Karpas-422 (cell line): ENCODE measurements at regions not wholly inside any gene's neighbourhood (a gene's known extent, or its start where the extent isn't known, plus 50 kb on each side); places are given as distances from the start of the nearest gene placed in this dataset.

Experiments
- DNase-seq: peaks from one replicate; pipeline ENCODE4 v3.0.0-alpha.2; 2015
- H2AFZ ChIP-seq: fragments of 200-600 bp; sonication (generic); 2 replicates; pipeline ENCODE4 v1.6.1; 2014; ENCODE audit warnings: antibody characterized with exemption, low read length, mixed read lengths
- H3K27ac ChIP-seq: fragments of 200-600 bp; sonication (generic); 2 replicates; pipeline ENCODE4 v1.5.1; 2014; ENCODE audit warnings: mild to moderate bottlenecking, low read length, moderate library complexity
- H3K27me3 ChIP-seq: fragments of 200-600 bp; sonication (generic); 2 replicates; pipeline ENCODE4 v1.6.1; 2014; ENCODE audit warnings: low read length, mixed read lengths
- H3K36me3 ChIP-seq: fragments of 200-600 bp; sonication (generic); 2 replicates; pipeline ENCODE4 v1.6.1; 2014; ENCODE audit warnings: low read length, mixed read lengths; ENCODE audit not compliant: insufficient read depth
- H3K4me1 ChIP-seq: fragments of 200-600 bp; sonication (generic); 2 replicates; pipeline ENCODE4 v1.6.1; 2014; ENCODE audit warnings: mild to moderate bottlenecking, low read length, mixed read lengths
- H3K4me2 ChIP-seq: fragments of 200-600 bp; sonication (generic); 2 replicates; pipeline ENCODE4 v1.6.1; 2014; ENCODE audit warnings: low read length, low read depth, mild to moderate bottlenecking; ENCODE audit not compliant: poor library complexity, severe bottlenecking
- H3K4me3 ChIP-seq: fragments of 200-600 bp; sonication (generic); 2 replicates; pipeline ENCODE4 v1.5.1; 2014; ENCODE audit warnings: mild to moderate bottlenecking, antibody characterized with exemption, low read length, mixed read lengths
- H3K79me2 ChIP-seq: fragments of 200-600 bp; sonication (generic); 2 replicates; pipeline ENCODE4 v1.6.1; 2014; ENCODE audit warnings: mild to moderate bottlenecking, low read length, mixed read lengths
- H3K9ac ChIP-seq: fragments of 200-600 bp; sonication (generic); 2 replicates; pipeline ENCODE4 v1.6.0; 2014; ENCODE audit warnings: low read length
- H3K9me2 ChIP-seq: fragments of 200-600 bp; sonication (generic), shearing (Covaris generic); replicated peaks from 2 replicates; pipeline ENCODE4 v1.6.0; 2014; ENCODE audit warnings: mild to moderate bottlenecking, low read length, moderate library complexity; ENCODE audit not compliant: insufficient read depth
- H3K9me3 ChIP-seq: fragments of 300-700, 200-600 bp; sonication (generic); 2 replicates; pipeline ENCODE4 v1.6.1; 2014; ENCODE audit warnings: low read length, mixed read lengths
- H4K20me1 ChIP-seq: fragments of 200-600 bp; sonication (generic); 2 replicates; pipeline ENCODE4 v1.6.1; 2014; ENCODE audit warnings: mild to moderate bottlenecking, antibody characterized with exemption, low read length, low read depth; ENCODE audit not compliant: insufficient read depth

DNA sequence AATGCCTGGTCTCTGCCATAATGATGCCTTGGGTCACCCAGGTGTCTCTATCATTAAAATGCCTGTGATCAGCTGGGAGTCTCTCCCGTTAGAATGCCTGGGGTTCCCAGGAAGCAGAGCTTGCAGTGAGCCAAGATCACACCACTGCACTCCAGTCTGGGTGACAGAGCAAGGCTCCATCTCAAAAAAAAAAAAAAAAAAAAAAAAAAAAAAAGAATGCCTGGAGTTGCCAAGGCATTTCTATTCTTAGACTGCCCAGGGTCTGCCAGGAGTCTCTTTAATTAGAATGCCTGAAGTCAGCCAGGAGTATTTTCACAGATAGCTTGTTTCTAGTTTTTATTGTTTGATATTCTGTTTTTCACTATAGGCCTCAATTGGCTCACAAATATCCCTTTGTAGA lies 1552.5 kb downstream of the UQCRFS1 start:
- Histone ChIP-seq H2AFZ (no peak overlapping the region), H3K9me2 (no peaks in the 10 kb centered on the region), H3K27ac (no peak overlapping the region), H4K20me1 (no peaks in the 10 kb centered on the region), H3K79me2 (no peaks in the 10 kb centered on the region), H3K4me3 (no peak overlapping the region), H3K9me3 (peaks cover 34% of the 10 kb centered on the region), H3K27me3 (no peaks in the 10 kb centered on the region), H3K9ac (no peak overlapping the region), H3K36me3 (no peaks in the 10 kb centered on the region), H3K4me1 (no peaks in the 10 kb centered on the region), H3K4me2 (no peak overlapping the region)
- DNase-seq = no peak

DNA sequence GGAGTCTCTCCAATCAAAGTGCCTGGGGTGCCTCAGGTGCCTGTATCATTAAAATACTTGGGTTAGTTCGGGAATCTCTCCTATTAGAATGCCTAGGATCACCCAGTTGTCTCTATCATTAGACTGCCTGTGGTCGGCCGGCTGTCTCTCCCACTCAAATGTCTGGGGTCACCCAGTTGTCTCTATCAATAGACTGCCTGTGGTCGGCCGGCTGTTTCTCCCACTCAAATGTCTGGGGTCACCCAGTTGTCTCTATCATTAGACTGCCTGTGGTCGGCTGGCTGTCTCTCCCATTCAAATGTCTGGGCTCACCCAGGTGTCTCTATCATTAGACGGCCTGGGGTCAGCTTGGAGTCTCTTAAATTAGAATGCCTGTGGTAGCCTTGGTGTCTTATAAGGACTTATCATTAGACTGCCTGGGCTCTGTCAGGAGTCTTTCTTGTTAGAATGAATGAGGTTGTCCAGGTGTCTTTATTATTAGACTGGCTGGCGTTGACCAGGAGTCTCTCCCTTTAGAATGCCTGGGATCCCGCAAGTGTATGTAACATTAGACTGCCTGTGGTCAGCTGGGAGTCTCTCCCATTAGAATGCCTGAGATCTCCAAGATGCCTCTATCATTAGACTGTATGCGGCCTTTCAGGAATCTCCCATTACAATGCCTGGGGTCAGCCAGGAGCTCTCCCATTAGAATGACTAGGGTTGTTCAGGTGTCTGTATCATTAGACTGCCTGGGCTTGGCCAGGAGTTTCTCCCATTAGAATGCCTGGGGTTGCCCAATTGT lies 1555.5 kb downstream of the UQCRFS1 start:
- Histone ChIP-seq H3K27ac (no peak overlapping the region), H3K27me3 (no peaks in the 10 kb centered on the region), H2AFZ (no peak overlapping the region), H3K9ac (no peak overlapping the region), H3K79me2 (no peaks in the 10 kb centered on the region), H3K9me2 (no peaks in the 10 kb centered on the region), H3K4me3 (no peak overlapping the region), H3K4me1 (no peaks in the 10 kb centered on the region), H4K20me1 (no peaks in the 10 kb centered on the region), H3K36me3 (no peaks in the 10 kb centered on the region; the same call in 1 of the 2 replicates), H3K9me3 (peaks cover 29% of the 10 kb centered on the region), H3K4me2 (no peak overlapping the region)
- no peak for DNase-seq

DNA sequence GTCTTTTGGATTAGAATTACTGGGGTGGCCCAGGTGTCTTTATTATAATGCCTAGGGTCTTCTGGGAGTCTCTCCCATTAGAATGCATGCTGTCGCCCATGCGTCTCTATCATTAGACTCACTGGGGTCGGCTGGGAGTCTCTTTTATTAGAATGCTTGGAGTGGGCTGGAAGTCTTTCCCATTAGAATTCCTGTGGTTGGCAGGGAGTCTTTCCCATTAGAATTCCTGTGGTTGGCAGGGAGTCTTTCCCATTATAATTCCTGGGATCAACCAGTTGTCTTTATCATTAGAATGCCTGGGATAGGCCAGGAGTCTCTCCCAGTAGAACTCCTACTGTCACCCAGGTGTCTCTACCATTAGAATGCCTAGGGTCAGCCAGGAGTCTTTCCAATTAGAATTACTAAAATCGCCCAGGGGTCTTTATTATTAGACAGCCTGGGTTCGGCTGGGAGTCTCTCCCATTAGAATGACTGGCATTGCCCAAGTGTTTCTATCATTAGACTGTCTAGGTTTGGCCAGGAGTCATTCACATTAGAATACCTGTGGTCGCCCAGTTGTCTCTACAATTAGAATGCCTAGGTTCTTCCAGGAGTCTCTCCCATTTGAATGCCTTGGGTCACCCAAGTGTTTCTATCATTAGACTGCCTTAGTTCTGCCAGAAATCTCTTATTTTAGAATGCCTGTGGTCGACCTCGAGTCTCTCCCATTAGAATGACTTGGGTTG lies 1558.5 kb downstream of the UQCRFS1 start:
- H3K27ac ChIP-seq = no peak overlapping the region
- H4K20me1 ChIP-seq = no peaks in the 10 kb centered on the region
- peaks cover 32% of the 10 kb centered on the region for H3K9me3 ChIP-seq
- H3K4me2 ChIP-seq = no peak overlapping the region
- H3K79me2 ChIP-seq = no peaks in the 10 kb centered on the region
- DNase-seq = no peak
- no peaks in the 10 kb centered on the region; the same call in 1 of the 2 replicates for H3K36me3 ChIP-seq
- H2AFZ ChIP-seq = no peak overlapping the region
- H3K4me3 ChIP-seq = no peak overlapping the region
- H3K9ac ChIP-seq = no peak overlapping the region
- H3K4me1 ChIP-seq = no peaks in the 10 kb centered on the region
- no peaks in the 10 kb centered on the region for H3K27me3 ChIP-seq
- no peaks in the 10 kb centered on the region for H3K9me2 ChIP-seq

DNA sequence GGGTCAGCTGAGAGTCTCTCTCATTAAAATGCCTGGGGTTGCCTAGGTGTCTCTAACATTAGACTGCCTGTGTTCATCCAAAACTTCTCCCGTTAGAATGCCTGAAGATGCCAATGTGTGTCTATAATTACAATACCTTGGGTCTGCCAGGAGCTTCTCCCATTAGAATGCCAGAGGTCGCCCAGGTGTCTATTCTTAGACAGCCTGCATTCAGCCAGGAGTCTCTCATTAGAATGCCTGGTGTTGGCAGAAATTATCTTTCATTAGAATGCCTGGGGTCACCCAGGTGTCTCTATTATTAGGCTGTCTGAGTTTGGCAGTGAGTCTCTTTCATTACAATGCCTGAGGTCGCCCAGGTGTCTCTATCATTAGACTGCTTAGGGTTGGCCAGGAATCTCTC lies 1560.2 kb downstream of the UQCRFS1 start:
- no peak overlapping the region for H3K27ac ChIP-seq

DNA sequence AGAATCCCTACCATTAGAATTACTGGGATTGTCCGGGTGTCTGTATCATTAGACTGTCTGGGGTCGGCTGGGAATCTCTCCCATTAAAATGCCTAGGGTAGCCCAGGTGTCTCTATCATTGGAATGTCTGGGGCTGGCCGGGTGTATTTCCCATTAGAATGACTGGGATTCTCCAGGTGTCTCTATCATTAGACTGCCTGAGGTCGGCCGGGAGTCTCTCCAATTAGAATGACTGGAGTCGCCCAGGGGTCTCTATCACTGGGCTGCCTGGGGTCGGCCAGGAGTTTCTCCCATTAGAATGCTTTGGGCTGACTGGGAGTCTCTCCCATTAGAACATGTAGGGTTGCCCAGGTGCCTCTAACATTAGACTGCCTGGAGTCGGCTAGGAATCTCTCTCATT lies 1560.7 kb downstream of the UQCRFS1 start:
- DNase-seq = no peak
- Histone ChIP-seq H3K9me3 (peaks cover 25% of the 10 kb centered on the region; the same call in 1 of the 2 replicates), H3K4me2 (no peak overlapping the region), H3K36me3 (no peaks in the 10 kb centered on the region; the same call in 1 of the 2 replicates), H2AFZ (no peak overlapping the region), H3K9ac (no peak overlapping the region), H3K27ac (no peak overlapping the region), H3K27me3 (no peaks in the 10 kb centered on the region), H3K79me2 (no peaks in the 10 kb centered on the region), H4K20me1 (no peaks in the 10 kb centered on the region), H3K4me3 (no peak overlapping the region), H3K9me2 (no peaks in the 10 kb centered on the region), H3K4me1 (no peaks in the 10 kb centered on the region)

More for the DNA sequence above, 1560.2 kb downstream of the UQCRFS1 start:
- H3K4me2 ChIP-seq = no peak overlapping the region
- no peaks in the 10 kb centered on the region for H3K4me1 ChIP-seq
- no peaks in the 10 kb centered on the region; the same call in 1 of the 2 replicates for H3K36me3 ChIP-seq
- H4K20me1 ChIP-seq = no peaks in the 10 kb centered on the region
- no peak overlapping the region for H3K4me3 ChIP-seq
- no peaks in the 10 kb centered on the region for H3K27me3 ChIP-seq
- no peak for DNase-seq
- H2AFZ ChIP-seq = no peak overlapping the region
- H3K9ac ChIP-seq = no peak overlapping the region
- H3K9me3 ChIP-seq = peaks cover 28% of the 10 kb centered on the region
- no peaks in the 10 kb centered on the region for H3K9me2 ChIP-seq
- no peaks in the 10 kb centered on the region for H3K79me2 ChIP-seq

DNA sequence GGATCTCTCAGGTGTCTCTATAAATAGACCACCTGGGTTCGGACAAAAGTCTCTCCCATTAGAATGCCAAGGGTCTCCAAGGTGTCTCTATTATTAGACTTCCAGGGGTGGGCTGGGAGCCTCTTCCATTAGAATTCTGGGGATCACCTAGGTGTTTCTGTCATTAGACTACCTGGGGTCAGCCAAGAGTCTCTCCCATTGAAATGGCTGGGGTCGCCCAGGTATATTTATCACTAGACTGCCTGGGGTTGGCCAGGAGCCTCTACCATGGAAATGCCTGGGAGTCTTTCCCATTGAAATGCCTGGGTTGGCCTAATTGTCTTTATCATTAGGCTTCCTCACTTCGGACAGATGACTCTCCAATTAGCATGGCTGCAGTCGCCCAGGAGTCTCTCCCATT lies 1565.5 kb downstream of the UQCRFS1 start:
- Histone ChIP-seq H3K79me2 (no peaks in the 10 kb centered on the region), H2AFZ (no peak overlapping the region), H3K9me2 (no peaks in the 10 kb centered on the region), H3K27ac (no peak overlapping the region), H4K20me1 (no peaks in the 10 kb centered on the region), H3K27me3 (no peaks in the 10 kb centered on the region), H3K4me2 (no peak overlapping the region), H3K36me3 (no peaks in the 10 kb centered on the region; the same call in 1 of the 2 replicates), H3K4me1 (no peaks in the 10 kb centered on the region), H3K9me3 (peaks cover 14% of the 10 kb centered on the region; the same call in 1 of the 2 replicates), H3K9ac (no peak overlapping the region), H3K4me3 (no peak overlapping the region)
- no peak for DNase-seq

DNA sequence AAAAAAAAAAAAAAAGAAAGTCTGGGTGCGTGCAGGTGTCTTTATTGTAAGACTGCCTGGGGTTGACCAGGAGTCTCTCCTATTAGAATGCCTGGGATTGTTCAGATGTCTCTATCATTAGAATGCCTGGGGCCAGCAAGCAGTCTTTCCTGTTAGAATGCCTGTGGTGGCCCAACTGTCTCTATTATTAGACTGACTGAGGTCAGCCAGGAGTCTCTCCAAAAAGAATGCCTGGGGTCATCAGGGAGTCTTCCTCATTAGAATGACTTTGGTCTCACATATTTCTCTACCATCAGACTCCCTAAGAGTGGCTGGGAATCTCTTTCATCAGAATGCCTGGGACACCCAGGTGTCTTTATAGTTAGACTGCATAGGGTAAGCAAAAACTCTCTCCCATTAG lies 1577.5 kb downstream of the UQCRFS1 start:
- H3K9me2 ChIP-seq = no peaks in the 10 kb centered on the region
- H2AFZ ChIP-seq = no peak overlapping the region
- DNase-seq = no peak

DNA sequence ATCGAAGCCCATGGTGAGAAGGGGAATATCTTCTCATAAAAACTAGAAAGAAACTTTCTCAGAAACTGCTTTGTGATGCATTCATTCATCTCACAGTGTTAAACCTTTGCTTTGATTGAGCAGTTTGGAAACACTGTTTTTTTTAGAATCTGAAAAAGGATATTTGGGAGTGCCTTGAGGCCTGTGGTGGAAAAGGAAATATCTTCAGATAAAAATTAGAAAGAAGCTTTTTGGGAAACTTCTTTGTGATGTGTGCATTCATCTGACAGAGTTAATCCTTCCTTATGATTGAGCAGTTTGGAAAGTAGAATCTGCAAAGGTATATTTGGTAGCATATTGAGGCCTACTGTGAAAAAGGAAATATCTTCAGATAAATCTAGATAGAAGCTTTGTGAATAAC lies 1594.9 kb downstream of the UQCRFS1 start:
- H2AFZ ChIP-seq = no peak overlapping the region
- H3K9ac ChIP-seq = no peak overlapping the region
- DNase-seq = no peak
- no peak overlapping the region for H3K4me2 ChIP-seq
- H3K9me3 ChIP-seq = peaks cover 78% of the 10 kb centered on the region
- no peaks in the 10 kb centered on the region for H3K36me3 ChIP-seq
- no peaks in the 10 kb centered on the region for H3K4me1 ChIP-seq
- no peak overlapping the region for H3K27ac ChIP-seq
- no peak overlapping the region for H3K4me3 ChIP-seq
- no peaks in the 10 kb centered on the region for H4K20me1 ChIP-seq
- no peaks in the 10 kb centered on the region for H3K79me2 ChIP-seq
- no peaks in the 10 kb centered on the region for H3K27me3 ChIP-seq
- no peaks in the 10 kb centered on the region for H3K9me2 ChIP-seq

More for the DNA sequence above, 1577.5 kb downstream of the UQCRFS1 start:
- H3K4me1 ChIP-seq = no peaks in the 10 kb centered on the region
- no peak overlapping the region for H3K9ac ChIP-seq
- H3K36me3 ChIP-seq = no peaks in the 10 kb centered on the region; the same call in 1 of the 2 replicates
- no peaks in the 10 kb centered on the region for H3K27me3 ChIP-seq
- peaks cover 39% of the 10 kb centered on the region for H3K9me3 ChIP-seq
- H4K20me1 ChIP-seq = no peaks in the 10 kb centered on the region
- H3K27ac ChIP-seq = no peak overlapping the region
- H3K4me2 ChIP-seq = no peak overlapping the region
- no peaks in the 10 kb centered on the region for H3K79me2 ChIP-seq
- no peak overlapping the region for H3K4me3 ChIP-seq
